ENCODE measurements at regions not wholly inside any gene's neighbourhood (a gene's known extent, or its start where the extent isn't known, plus 50 kb on each side); places are given as distances from the start of the nearest gene placed in this dataset.

GRCh38 chr3:82633319-82633718, 871.9 kb upstream of the GBE1 start:
- TF ChIP-seq REST (IDR thresholded peaks at IDR 0.05; ENCODE audit: insufficient read depth in 1 of 2, low read depth in 2 of 2, low read length in 2 of 2) (no peak), FOXP2 (optimal IDR thresholded peaks at IDR 0.05; ENCODE audit: borderline replicate concordance, extremely low read depth, extremely low read length, insufficient read depth) (no peak), SIN3A (IDR thresholded peaks at IDR 0.05; ENCODE audit: borderline replicate concordance, insufficient read depth, low read length) (no peak), POLR2AphosphoS5 (IDR thresholded peaks at IDR 0.05; ENCODE audit: low read depth, low read length) (no peak), TAF1 (IDR thresholded peaks at IDR 0.05; ENCODE audit: borderline replicate concordance, insufficient read depth, low read length) (no peak)

GRCh38 chr3:82629937-82630336, 868.5 kb upstream of the GBE1 start:
- TF ChIP-seq TAF1 (IDR thresholded peaks at IDR 0.05; ENCODE audit: borderline replicate concordance, insufficient read depth, low read length) (no peak), FOXP2 (optimal IDR thresholded peaks at IDR 0.05; ENCODE audit: borderline replicate concordance, extremely low read depth, extremely low read length, insufficient read depth) (no peak), SIN3A (IDR thresholded peaks at IDR 0.05; ENCODE audit: borderline replicate concordance, insufficient read depth, low read length) (no peak), POLR2AphosphoS5 (IDR thresholded peaks at IDR 0.05; ENCODE audit: low read depth, low read length) (no peak), REST (IDR thresholded peaks at IDR 0.05; ENCODE audit: insufficient read depth in 1 of 2, low read depth in 2 of 2, low read length in 2 of 2) (no peak)

DNA sequence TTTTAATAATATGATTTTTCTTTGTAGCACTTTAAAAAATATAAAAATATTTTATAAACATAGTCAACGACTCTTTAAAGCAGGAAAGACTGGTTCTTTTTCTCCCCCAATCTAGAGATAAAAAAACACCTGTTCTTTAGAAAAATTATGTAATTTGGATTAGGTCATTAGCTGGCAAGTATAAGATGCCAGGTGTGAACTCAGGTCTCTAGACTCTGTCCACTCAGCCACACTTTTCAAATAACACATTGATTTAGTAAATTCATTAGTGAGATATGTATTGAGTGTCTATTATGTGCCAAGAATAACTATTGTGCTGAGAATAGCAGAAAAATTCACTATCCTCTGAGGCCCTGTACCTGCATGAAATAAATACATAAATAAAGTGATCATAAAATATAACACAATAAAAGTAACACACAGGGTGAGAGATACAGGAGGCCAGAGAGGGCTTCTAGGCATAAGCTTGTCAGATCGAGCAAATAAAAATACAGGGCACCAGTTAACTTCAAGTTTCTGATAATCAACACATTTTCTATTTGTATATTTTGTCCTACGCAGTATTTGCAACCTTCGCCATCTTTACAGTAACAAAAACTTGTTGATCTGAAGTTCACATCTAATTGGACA, 867.1 kb upstream of the GBE1 start:
- TF ChIP-seq POLR2AphosphoS5 (IDR thresholded peaks at IDR 0.05; ENCODE audit: low read depth, low read length), result no peak
- no peak for TF ChIP-seq SIN3A (IDR thresholded peaks at IDR 0.05; ENCODE audit: borderline replicate concordance, insufficient read depth, low read length)
- TF ChIP-seq TAF1 (IDR thresholded peaks at IDR 0.05; ENCODE audit: borderline replicate concordance, insufficient read depth, low read length), result no peak
- no peak for TF ChIP-seq FOXP2 (optimal IDR thresholded peaks at IDR 0.05; ENCODE audit: borderline replicate concordance, extremely low read depth, extremely low read length, insufficient read depth)
- no peak for TF ChIP-seq REST (IDR thresholded peaks at IDR 0.05; ENCODE audit: insufficient read depth in 1 of 2, low read depth in 2 of 2, low read length in 2 of 2)

DNA sequence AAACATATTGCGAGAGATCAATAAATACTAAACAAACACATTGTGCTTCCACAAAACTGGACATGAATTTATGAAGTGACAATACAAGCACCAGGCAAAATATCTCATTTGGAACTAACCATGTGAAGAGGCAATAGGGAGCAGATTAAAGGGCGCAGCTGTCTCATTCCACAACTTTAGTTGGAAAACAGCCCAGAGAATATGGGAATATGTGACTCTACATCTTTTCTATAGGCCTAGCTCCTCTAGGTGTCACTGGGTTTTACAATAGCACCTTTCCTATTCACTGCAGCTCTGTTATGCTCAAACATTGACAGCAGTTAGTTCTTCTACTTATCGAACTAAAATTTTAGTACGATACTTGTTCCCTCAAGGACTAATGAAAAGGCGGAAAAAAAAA, 866.3 kb upstream of the GBE1 start:
- TF ChIP-seq TAF1 (IDR thresholded peaks at IDR 0.05; ENCODE audit: borderline replicate concordance, insufficient read depth, low read length), result no peak
- TF ChIP-seq POLR2AphosphoS5 (IDR thresholded peaks at IDR 0.05; ENCODE audit: low read depth, low read length), result no peak
- TF ChIP-seq FOXP2 (optimal IDR thresholded peaks at IDR 0.05; ENCODE audit: borderline replicate concordance, extremely low read depth, extremely low read length, insufficient read depth), result no peak
- no peak for TF ChIP-seq REST (IDR thresholded peaks at IDR 0.05; ENCODE audit: insufficient read depth in 1 of 2, low read depth in 2 of 2, low read length in 2 of 2)
- TF ChIP-seq SIN3A (IDR thresholded peaks at IDR 0.05; ENCODE audit: borderline replicate concordance, insufficient read depth, low read length), result no peak
